HG03135 (cell line): ENCODE measurements at regions not wholly inside any gene's neighbourhood (a gene's known extent, or its start where the extent isn't known, plus 50 kb on each side); places are given as distances from the start of the nearest gene placed in this dataset.

Experiments used
- ATAC-seq: cut with Tn5 transposase; IDR thresholded peaks from one replicate; pipeline ENCODE4 v1.9.1; 2021; ENCODE audit warnings: mild to moderate bottlenecking, moderate library complexity; ENCODE audit not compliant: unreplicated experiment

DNA sequence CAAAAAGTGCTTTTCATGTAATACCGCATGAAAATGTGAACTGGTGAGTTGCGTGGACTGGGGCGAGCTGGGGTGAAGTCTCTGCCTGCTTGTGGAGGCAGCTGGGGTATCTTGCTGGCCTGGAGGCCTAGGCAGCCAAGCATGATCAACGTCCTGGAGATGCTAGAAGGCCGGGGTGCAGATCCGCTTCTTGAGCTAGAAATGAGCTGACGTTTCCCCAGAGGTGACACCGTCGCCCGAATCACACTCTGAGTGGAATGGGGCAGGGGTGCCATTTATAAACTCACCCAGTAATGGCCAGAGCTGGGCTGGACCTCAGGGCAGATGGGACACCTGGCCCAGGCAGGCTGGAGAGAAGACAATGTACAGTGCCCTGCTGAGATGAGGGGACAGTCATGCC is 1513.0 kb downstream of the TBC1D22A start:
- no peak for ATAC-seq

DNA sequence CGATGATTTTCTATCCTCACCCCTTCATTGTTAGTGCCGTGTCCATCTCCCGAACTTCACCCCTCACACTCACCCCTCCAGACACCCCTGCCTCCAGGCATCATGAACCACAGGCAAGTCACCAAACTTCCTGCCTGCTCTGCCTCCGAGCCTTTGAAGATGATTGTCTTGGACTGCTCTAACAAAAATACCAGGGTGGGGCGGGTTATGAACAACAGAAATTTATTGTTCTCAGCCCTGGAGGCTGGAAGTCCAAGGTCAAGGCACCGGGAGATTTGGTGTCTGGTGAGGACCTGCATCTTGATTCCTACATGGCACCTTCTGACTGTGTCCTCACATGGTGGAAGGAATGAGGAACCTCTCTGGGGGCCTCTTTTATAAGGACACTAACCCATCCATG is 1508.3 kb downstream of the TBC1D22A start:
- no peak for ATAC-seq

- ATAC-seq: no peak
Measured at GRCh38 chr22:48268771-48269552, 1506.5 kb downstream of the TBC1D22A start.

GRCh38 chr22:48268293-48268692 is 1505.8 kb downstream of the TBC1D22A start:
- ATAC-seq: no peak

DNA sequence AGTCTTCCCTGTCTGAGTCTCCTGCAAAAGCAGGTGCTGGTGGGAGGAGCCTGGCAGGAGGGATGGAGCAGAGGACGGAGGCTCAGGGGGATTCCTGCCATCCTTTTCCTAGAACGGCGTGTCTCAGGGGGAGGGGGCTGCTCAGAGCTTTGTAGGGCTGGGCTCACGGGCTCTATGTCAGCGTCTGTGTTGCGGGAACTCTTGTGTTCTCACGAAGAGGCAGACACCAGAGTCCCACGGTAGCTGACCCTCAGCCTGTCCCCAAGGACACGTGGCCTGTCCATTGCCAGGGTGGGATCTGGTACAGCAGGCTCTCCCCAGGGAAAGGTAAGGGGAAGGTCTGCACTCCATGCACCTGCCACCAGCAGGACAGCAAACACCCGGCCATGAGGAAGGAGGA is 1505.2 kb downstream of the TBC1D22A start:
- no peak for ATAC-seq

GRCh38 chr22:48265000-48265625 is 1502.7 kb downstream of the TBC1D22A start:
- no peak for ATAC-seq

DNA sequence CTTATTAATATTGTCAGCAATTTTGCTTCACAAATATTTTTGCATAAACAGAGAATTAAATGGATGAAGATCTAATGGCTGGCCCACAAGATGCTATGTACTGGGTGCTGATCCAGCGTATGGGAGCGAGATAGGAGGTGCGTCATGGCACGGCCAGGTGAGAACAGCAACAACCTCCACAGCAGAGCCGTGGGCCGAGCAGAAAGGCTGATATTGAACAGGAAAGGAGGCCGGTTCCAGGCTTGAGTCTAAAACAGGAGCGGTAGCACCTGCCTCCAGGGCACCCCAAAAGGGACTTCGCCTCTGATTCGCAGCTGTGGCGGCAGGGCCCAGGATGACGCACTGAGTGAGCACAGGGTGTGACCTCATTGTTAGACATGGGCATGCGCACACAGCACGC is 1502.1 kb downstream of the TBC1D22A start:
- ATAC-seq: no peak

- ATAC-seq: no peak
Measured at GRCh38 chr22:48263791-48264351, 1501.4 kb downstream of the TBC1D22A start.

- no peak for ATAC-seq
Measured at GRCh38 chr22:48263431-48263765, 1500.9 kb downstream of the TBC1D22A start.

DNA sequence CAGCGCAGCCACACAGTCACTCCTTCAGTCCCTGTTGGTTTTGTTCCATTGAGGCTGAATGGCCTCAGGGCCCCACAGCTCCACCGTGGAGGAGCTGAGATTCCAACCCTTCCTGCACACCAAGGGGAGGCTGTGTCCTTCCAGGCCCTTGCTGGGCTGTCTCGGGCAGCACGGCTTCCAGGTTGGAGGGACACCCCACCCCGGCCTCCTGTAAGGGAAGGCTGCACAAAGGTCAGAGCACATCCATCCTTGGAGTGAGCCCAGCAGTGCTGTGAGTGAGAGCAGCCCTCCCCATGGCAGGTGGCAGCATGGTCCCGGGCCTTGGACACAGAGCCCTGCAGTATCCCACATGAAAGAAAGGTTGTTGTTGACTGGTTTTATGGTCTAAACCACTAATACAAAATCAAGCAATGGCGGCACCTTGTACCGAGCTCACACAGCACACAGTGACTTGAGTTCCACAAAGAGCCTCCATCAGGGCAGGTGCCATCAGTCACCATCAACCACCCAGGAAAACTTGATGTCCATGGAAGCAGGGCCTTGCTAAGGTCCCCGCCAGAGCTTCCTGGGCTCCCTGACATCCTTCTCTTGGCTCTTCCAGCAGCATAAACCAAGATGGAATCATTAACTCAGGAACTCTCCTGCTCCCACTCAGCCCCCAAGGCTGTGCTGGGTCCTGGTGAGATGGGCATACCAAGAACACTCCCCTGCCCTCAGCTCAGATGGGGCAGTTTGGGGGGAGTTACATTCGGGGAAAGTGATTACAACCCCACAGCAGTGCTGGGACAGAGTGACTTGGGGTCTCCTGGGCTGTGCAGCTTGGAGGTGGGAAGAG is 1500.4 kb downstream of the TBC1D22A start:
- ATAC-seq: no peak

DNA sequence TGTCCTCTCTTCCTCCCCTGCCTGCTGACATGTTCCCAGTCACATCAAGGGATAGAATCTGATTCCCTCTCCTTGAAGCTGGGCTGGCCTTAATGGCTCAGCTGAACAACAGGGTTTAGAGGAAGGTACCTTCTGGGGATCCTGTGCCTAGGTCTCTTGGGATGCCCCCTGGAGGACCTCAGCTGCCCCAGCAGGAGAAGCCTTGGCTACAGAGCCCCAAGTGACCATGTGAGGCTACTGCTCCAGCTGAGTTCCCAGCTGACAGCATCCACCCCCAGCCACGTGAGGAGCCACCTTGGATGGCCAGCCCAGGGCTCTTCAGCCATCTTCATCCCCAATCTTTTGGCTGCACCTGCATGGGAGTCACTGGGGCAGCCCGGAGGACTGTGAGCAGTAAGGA is 1499.3 kb downstream of the TBC1D22A start:
- no peak for ATAC-seq

DNA sequence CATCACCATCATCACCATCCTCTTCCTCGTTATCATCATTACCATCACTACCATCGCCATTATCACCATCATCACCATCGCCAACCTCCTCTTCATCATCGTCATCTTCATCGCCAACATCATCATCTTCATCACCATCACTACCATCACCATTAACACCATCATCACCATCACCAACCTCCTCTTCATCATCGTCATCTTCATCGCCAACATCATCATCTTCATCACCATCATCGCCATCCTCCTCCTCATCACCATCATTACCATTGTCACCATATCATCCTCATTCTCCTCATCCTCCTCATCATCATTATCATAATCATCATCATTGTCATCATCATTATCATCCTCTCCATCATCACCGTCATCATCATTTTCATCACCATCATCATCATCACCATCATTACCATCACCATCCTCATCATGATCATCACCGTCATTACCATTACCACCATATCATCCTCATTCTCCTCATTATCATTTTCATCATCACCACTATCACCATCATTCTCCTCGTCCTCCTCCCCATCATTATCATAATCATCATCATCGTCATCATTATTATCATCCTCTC is 1498.7 kb downstream of the TBC1D22A start:
- no peak for ATAC-seq

- ATAC-seq: no peak
Measured at GRCh38 chr22:48259991-48260670, 1497.7 kb downstream of the TBC1D22A start.

- no peak for ATAC-seq
Measured at GRCh38 chr22:48258811-48259210, 1496.4 kb downstream of the TBC1D22A start.

GRCh38 chr22:48258064-48258701 is 1495.7 kb downstream of the TBC1D22A start:
- no peak for ATAC-seq

GRCh38 chr22:48257685-48258055 is 1495.2 kb downstream of the TBC1D22A start:
- ATAC-seq: no peak

- ATAC-seq: no peak
Measured at GRCh38 chr22:48256776-48257684, 1494.6 kb downstream of the TBC1D22A start.

GRCh38 chr22:48256041-48256739 is 1493.7 kb downstream of the TBC1D22A start:
- ATAC-seq: no peak
